Caco-2 (cell line): ENCODE measurements at regions not wholly inside any gene's neighbourhood (a gene's known extent, or its start where the extent isn't known, plus 50 kb on each side); places are given as distances from the start of the nearest gene placed in this dataset.

Source experiments
- BruUV-seq: library from RNA; stranded (reverse); fragments of 400-500 nt; replicated peaks from 2 replicates; lab custom pipeline; 2021; lab: Mats Ljungman, UMichigan
- CTCF ChIA-PET: fragments of 300-600 bp; sonication (Branson Sonifier 250); formaldehyde crosslinking; loops from one replicate; lab custom pipeline; 2022; ENCODE audit warnings: antibody characterized with exemption; lab: Charles Lee
- POLR2A ChIA-PET: fragments of 300-600 bp; sonication (Branson Sonifier 250); formaldehyde crosslinking; loops from one replicate; lab custom pipeline; 2022; ENCODE audit warnings: antibody characterized with exemption; lab: Charles Lee
- DNase-seq, 2 experiments: peaks; one replicate each; pipeline versions ENCODE4 v3.0.0 to v3.0.0-alpha.2; 2020 to 2022
- H3K27me3 ChIP-seq: replicated peaks from 2 replicates; pipeline ENCODE4 v1.6.0; 2011; ENCODE audit warnings: low read length; ENCODE audit not compliant: control insufficient read depth, insufficient read depth
- H3K36me3 ChIP-seq: 2 replicates; pipeline ENCODE4 v1.5.1; 2011; ENCODE audit warnings: low read length; ENCODE audit not compliant: control insufficient read depth, insufficient read depth
- H3K4me1 ChIP-seq: fragments of 250-450 bp; sonication (Bioruptor Pico); 2 replicates; pipeline ENCODE4 v1.5.1; 2020; ENCODE audit warnings: mild to moderate bottlenecking
- H3K4me3 ChIP-seq: 2 replicates; pipeline ENCODE4 v1.5.1; 2011; ENCODE audit warnings: low read depth, mild to moderate bottlenecking, control low read depth, low read length
- H3K9me3 ChIP-seq: fragments of 250-450 bp; sonication (Bioruptor Pico); 2 replicates; pipeline ENCODE4 v1.5.1; 2020; ENCODE audit warnings: mild to moderate bottlenecking, moderate library complexity
- H3K27ac Mint-ChIP-seq: one replicate; pipeline ENCODE4 v1.8.0; 2022; ENCODE audit warnings: mixed read lengths; ENCODE audit not compliant: unreplicated experiment
- H3K27me3 Mint-ChIP-seq: one replicate; pipeline ENCODE4 v1.8.0; 2022; ENCODE audit warnings: mixed read lengths; ENCODE audit not compliant: insufficient read depth, unreplicated experiment
- H3K36me3 Mint-ChIP-seq: one replicate; pipeline ENCODE4 v1.8.0; 2022; ENCODE audit warnings: mild to moderate bottlenecking, mixed read lengths; ENCODE audit not compliant: insufficient read depth, unreplicated experiment
- H3K4me1 Mint-ChIP-seq: one replicate; pipeline ENCODE4 v1.8.0; 2022; ENCODE audit warnings: low read depth, mixed read lengths; ENCODE audit not compliant: unreplicated experiment
- H3K4me3 Mint-ChIP-seq: one replicate; pipeline ENCODE4 v1.8.0; 2022; ENCODE audit warnings: mild to moderate bottlenecking, moderate library complexity, mixed read lengths; ENCODE audit not compliant: unreplicated experiment
- H3K9me3 Mint-ChIP-seq: one replicate; pipeline ENCODE4 v1.8.0; 2022; ENCODE audit warnings: mixed read lengths; ENCODE audit not compliant: unreplicated experiment
- intact Hi-C: fragments of 100-400 bp; cut with micrococcal nuclease; formaldehyde crosslinking; loops from one replicate; pipeline ENCODE4 v1.10.0; 2022; ENCODE audit not compliant: unreplicated experiment
- TF ChIP-seq, protein P1 (sequence below), 2 experiments: fragments of 200-600 bp in 1 of 2; IDR thresholded peaks; 1 replicate in 1 of 2; 2 replicates in 1 of 2; pipeline versions ENCODE4 v1.5.1 to v1.8.0; 2011 to 2022; ENCODE audit warnings: antibody characterized with exemption in 1 of 2, control low read depth in 1 of 2, inconsistent platforms in 1 of 2, low read depth in 1 of 2, low read length in 1 of 2, mild to moderate bottlenecking in 1 of 2, moderate library complexity in 1 of 2; ENCODE audit not compliant: insufficient read depth in 1 of 2, severe bottlenecking in 1 of 2, unreplicated experiment in 1 of 2

DNA sequence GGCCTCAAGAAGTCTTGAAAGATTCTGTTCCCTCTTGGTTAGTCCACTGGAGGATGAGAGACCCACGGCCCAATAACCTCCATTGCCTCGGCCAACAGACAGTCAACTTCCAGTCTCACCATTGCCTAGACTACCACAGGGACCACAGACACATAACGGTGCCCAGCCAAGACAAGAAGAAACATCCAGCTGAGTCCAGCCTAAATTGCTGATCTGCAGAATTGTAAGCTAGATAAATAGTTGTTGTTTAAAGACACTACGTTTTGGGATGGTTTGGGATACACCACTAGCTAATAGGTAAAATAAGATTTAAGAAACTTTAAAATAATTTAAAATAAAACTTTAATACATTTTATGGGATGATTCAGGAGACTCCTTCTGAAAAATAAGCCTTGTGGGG, 324.7 kb upstream of the JAG1 start:
- no peaks in the 10 kb centered on the region for H3K36me3 Mint-ChIP-seq
- Histone ChIP-seq H3K27me3 (no peaks in the 10 kb centered on the region), H3K9me3 (no peaks in the 10 kb centered on the region), H3K36me3 (no peaks in the 10 kb centered on the region), H3K4me3 (no peak overlapping the region), H3K4me1 (peaks cover 10% of the 10 kb centered on the region)
- BruUV-seq, result no TSS peak
- intact Hi-C loops, result no loop called here
- DNase-seq, result no peak
- TF ChIP-seq, protein P1, sequence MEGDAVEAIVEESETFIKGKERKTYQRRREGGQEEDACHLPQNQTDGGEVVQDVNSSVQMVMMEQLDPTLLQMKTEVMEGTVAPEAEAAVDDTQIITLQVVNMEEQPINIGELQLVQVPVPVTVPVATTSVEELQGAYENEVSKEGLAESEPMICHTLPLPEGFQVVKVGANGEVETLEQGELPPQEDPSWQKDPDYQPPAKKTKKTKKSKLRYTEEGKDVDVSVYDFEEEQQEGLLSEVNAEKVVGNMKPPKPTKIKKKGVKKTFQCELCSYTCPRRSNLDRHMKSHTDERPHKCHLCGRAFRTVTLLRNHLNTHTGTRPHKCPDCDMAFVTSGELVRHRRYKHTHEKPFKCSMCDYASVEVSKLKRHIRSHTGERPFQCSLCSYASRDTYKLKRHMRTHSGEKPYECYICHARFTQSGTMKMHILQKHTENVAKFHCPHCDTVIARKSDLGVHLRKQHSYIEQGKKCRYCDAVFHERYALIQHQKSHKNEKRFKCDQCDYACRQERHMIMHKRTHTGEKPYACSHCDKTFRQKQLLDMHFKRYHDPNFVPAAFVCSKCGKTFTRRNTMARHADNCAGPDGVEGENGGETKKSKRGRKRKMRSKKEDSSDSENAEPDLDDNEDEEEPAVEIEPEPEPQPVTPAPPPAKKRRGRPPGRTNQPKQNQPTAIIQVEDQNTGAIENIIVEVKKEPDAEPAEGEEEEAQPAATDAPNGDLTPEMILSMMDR (IDR thresholded peaks at IDR 0.05; ENCODE audit: insufficient read depth in 1 of 2, low read depth in 1 of 2, low read length in 1 of 2, severe bottlenecking in 1 of 2, unreplicated experiment in 1 of 2), result no peak
- no peak overlapping the region for H3K4me3 Mint-ChIP-seq
- H3K27me3 Mint-ChIP-seq, result no peaks in the 10 kb centered on the region
- ChIA-PET POLR2A (no interaction called here), CTCF (no interaction called here)
- no peak overlapping the region for H3K27ac Mint-ChIP-seq
- peaks cover 14% of the 10 kb centered on the region for H3K4me1 Mint-ChIP-seq
- no peaks in the 10 kb centered on the region for H3K9me3 Mint-ChIP-seq

DNA sequence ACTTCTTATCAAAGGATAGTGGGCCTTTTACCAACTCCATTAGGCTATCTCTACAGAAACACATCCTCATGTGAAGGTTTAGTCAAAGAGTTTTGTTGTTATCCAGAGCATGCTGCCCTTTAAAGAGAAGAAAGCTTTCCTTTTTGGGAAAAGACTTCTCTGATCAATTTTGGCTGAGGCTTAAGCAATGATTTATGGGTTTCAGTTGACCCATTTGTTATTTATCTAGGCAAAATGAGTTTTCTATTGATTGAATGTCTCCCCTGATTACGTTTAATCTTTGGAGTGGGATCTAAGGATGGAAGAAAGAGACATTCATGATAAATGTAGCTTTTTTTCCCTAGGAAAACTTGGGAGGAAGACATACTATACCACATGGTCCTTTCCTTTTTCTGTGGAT, 326.6 kb upstream of the JAG1 start:
- H3K9me3 Mint-ChIP-seq, result no peaks in the 10 kb centered on the region
- intact Hi-C loops, result no loop called here

DNA sequence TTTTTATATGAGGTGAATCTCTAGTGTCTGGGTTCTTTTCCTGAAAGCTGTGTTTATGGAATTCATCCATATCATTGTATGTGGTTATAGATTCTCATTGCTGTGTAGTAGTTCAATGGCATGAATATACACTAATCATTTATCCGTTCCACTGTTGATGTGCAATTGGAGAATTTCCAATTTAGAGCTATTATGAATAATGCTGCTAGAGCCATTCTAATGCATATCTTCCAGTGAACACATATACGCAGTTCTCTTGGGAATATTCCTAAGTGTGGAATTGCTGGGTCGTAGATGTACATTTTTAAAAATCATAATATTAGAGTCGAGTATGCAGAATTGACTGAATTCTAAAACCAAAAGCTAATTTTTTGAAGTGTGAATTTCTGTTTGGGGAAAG, 327.5 kb upstream of the JAG1 start:
- H3K9me3 Mint-ChIP-seq, result peaks cover 8% of the 10 kb centered on the region
- BruUV-seq, result no TSS peak
- Histone ChIP-seq H3K27me3 (no peaks in the 10 kb centered on the region), H3K4me1 (no peaks in the 10 kb centered on the region), H3K36me3 (no peaks in the 10 kb centered on the region), H3K9me3 (no peaks in the 10 kb centered on the region), H3K4me3 (no peak overlapping the region)
- DNase-seq, result no peak
- TF ChIP-seq, protein P1 (IDR thresholded peaks at IDR 0.05; ENCODE audit: insufficient read depth in 1 of 2, low read depth in 1 of 2, low read length in 1 of 2, severe bottlenecking in 1 of 2, unreplicated experiment in 1 of 2), result no peak
- intact Hi-C loops, result no loop called here
- no peaks in the 10 kb centered on the region for H3K27me3 Mint-ChIP-seq
- no peaks in the 10 kb centered on the region for H3K4me1 Mint-ChIP-seq
- CTCF ChIA-PET, result no interaction called here
- POLR2A ChIA-PET, result no interaction called here
- no peaks in the 10 kb centered on the region for H3K36me3 Mint-ChIP-seq
- H3K4me3 Mint-ChIP-seq, result no peak overlapping the region
- no peak overlapping the region for H3K27ac Mint-ChIP-seq

More for the DNA sequence above, 326.6 kb upstream of the JAG1 start:
- Histone ChIP-seq H3K36me3 (no peaks in the 10 kb centered on the region), H3K27me3 (no peaks in the 10 kb centered on the region), H3K9me3 (no peaks in the 10 kb centered on the region), H3K4me3 (no peak overlapping the region), H3K4me1 (no peaks in the 10 kb centered on the region)
- H3K4me1 Mint-ChIP-seq, result peaks cover under 1% of the 10 kb centered on the region
- no peaks in the 10 kb centered on the region for H3K36me3 Mint-ChIP-seq
- ChIA-PET POLR2A (no interaction called here), CTCF (no interaction called here)
- H3K4me3 Mint-ChIP-seq, result no peak overlapping the region
- DNase-seq, result no peak
- no peaks in the 10 kb centered on the region for H3K27me3 Mint-ChIP-seq
- TF ChIP-seq, protein P1 (IDR thresholded peaks at IDR 0.05; ENCODE audit: insufficient read depth in 1 of 2, low read depth in 1 of 2, low read length in 1 of 2, severe bottlenecking in 1 of 2, unreplicated experiment in 1 of 2), result no peak
- BruUV-seq, result no TSS peak
- H3K27ac Mint-ChIP-seq, result no peak overlapping the region
